ENCODE measurements at regions not wholly inside any gene's neighbourhood (a gene's known extent, or its start where the extent isn't known, plus 50 kb on each side); places are given as distances from the start of the nearest gene placed in this dataset.
"Not testable (repeated sequence)": the region's sequence is repeated elsewhere in the genome, so short reads cannot be mapped to it uniquely, and the experiment has no call there.

DNA sequence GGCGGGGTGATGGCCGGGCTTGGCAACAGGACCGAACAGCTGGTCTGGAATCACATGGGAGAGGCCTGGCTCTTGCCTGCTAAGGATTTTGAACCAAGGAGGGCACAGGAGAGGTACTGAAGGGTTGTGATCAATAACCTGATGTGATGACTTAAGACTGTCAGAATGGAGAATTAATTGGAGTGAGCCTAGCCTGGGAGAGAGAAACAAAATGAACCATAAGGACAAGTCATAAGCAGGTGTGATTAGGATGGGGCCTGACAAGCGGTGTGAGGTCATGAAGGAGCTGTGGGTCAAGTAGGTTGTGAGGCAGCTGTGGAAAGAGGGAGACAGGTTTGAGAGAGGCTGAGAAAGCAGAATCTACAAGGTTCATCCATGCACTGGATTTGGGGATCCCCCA is 104.6 kb downstream of the MED10 start:
- DNase-seq (ENCODE audit: low spot score): no peak

DNA sequence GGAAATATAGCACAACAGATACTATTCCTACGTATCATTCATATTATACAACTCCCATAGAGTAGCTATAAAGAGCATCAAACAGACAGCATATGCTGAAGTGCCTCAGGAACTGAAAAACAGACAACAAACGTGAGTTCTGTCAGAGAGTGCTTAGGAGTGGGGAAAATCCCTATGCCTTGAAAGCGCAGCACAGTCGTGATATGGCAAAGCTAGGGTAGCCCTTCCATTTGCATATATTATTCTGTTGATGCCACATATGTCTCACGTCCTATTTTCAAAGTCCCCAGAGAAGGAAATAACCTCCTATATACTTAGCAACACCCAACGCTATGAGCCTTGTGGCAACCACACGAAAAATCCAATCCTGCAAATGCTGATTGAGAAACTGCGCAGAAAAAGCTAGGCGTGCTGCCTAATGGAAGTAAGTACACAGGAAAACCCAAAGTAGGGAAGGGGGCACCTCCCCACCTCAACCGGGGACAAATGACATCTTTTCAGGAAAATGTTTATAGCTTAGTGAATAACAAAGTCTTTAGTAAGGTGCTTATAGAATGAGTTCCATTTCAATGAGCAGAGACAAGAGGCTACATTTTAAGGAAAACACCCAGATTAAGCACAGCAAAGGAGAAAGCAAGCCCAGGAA is 105.1 kb downstream of the MED10 start:
- DNase-seq (ENCODE audit: low spot score): no peak

DNA sequence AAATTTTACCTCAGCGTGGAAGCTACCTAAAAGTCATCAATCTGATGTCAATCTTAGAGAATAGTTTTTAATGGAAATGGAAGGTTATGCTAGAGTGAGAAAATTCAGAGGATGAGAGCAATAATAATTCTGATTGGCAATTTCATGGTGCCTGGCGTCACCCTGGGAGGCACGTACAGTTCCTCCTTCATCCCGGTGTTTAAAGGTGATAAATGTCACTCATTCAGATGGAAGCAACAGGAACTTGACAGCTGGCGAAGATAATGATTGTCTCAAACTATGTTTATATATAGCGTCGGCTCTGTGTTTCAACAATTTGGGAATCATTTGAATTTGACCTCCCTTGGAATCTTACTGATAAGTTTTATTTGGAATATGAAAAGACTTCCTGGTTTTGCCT is 108.4 kb downstream of the MED10 start:
- no peak for DNase-seq (ENCODE audit: low spot score)

DNA sequence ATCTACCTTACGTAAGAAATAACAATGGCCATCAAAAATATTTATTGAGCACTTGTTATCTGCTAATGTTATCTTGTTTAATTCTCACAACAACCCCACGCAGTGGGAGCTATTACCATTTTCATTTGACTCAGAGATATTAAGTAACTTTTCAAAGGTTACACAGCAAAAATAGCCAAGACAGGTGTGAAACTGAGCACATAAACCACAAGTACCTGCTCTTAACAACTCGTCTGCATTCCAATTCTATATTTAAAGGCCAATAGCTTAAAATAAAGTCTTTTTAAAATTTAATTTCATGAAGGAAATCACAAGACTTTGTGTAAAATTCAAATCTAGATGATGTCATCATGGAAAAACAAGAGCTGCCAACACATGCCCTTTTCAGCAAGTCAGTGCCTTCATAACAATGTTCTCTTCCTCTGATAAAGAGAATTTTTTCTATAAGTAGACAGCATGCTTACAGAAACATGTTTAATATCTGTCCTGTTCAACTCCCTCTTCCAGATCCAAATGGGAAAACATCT is 111.6 kb downstream of the MED10 start:
- DNase-seq (ENCODE audit: low spot score): no peak

DNA sequence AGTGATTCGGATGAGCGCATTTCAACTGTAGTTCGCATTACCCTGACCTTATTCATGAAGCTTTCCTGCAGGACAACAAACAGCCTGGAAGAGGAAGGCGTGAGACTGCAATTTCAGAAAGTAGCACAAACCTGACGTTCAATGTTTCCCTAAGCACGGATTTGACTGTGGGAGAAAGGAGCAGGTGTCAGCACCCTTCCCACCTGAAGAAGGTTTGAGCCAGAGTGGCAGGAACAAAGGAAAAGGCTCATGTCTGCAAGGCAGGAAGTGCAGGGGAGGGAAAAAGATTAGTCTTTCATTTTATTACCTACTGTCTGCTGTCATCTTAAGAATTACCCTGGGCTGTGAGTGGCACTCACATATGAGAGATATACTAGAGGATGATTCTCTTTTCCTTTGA is 114.0 kb downstream of the MED10 start:
- no peak for DNase-seq (ENCODE audit: low spot score)

DNA sequence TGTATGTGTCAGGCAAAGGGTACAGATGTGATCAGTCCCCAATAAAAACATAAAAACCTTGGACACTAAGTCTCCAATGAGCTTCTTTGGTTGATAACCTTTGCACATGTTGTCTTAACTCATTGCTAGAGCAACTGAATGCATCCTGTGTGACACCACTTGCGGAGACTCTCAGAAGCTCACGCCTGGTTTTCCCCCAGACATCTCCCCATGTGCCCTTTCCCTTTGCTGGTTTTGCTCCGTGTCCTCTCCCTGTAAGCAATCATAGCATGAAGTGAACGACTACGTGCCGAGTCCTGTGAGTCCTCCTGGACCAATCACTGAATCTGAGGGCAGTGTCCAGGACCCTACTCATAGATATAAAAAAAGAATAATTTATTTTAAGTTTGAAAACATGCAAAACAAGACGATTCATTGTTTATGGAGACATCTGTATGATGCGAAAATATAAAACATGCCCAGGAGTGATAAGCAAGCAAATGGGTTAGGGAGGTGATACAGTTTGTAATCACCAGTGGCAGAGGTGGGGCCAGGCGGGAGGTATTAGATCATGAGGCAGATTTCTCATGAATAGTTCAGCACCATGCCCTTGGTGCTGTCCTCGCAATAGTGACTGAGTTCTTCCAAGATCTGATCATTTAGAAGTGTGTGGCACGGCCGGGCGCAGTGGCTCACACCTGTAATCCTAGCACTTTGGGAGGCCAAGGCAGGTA is 115.5 kb downstream of the MED10 start:
- DNase-seq (ENCODE audit: low spot score): no peak

DNA sequence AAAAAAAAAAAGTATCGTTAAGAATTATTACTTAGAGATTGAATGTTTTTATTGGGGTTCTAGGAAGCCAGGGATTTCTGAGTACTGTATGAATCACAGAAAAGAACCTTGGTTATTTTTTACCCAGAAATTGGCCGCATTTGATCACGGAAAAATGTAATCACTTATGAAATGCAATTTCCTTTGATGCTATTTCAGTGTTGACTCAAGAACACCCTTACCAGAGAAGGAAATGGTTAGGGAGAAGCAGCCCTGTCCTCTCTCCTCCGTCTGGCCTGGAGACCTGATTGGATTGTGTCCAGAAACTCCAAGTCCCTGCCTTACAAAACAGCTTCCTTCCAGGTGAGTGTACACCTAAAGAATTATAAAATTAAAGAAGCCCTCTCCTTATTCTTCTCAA is 116.7 kb downstream of the MED10 start:
- DNase-seq (ENCODE audit: low spot score): no peak

DNA sequence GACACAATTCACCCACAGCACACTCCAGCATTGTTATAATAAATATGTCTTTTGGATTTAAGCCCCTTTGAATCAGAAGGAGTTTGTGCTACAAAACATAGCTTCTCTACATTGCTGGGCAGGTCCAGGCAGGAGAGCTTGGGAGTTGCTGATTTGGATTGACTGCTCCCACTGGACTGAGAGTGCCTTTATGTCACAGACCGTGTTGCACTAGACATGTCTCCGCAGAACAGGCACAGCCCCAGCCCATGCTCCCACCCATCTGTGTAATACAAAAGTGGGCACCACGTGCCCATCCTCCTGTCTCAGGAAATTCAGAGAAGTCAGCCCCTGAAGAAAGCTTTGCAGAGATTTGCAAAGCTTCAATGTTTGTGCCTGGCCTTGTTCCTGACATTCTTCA is 117.1 kb downstream of the MED10 start:
- no peak for DNase-seq (ENCODE audit: low spot score)

DNA sequence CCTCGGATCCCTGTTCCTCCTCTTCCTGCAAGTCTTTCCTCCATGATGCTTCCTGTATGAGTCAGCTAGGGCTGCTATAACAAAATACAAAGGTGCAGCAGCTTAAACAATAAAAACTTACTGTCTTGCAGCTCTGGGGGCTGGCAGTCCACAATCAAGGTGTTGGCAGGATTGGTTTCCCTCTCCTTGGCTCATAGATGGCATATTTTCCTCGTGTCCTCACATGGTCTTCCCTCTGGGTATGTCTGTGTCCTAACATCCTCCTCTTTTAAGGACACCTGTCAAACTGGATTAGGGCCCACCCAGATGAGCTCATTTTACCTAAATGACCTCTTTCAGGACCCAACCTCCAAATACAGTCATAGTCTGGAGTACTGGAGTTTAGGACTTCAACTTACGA is 117.5 kb downstream of the MED10 start:
- DNase-seq (ENCODE audit: low spot score): no peak

DNA sequence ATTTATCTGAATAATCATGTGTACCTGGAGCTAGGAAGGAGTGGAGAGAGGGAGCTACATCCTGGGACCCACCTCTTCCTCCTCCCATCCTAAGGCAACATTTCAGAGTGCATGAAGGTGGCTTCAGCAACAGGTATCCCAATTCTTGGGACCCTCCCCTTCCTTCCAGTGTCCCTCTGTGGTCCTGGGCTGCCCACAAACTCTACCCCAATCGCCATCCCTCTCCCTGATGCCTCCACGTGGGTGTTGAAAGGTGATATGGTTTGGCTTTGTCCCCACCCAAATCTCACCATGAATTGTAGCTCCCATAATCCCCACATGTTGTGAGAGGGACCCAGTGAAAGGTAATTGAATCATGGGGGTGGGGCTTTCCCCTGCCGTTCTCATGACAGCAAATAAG is 121.4 kb downstream of the MED10 start:
- no peak for DNase-seq (ENCODE audit: low spot score)

DNA sequence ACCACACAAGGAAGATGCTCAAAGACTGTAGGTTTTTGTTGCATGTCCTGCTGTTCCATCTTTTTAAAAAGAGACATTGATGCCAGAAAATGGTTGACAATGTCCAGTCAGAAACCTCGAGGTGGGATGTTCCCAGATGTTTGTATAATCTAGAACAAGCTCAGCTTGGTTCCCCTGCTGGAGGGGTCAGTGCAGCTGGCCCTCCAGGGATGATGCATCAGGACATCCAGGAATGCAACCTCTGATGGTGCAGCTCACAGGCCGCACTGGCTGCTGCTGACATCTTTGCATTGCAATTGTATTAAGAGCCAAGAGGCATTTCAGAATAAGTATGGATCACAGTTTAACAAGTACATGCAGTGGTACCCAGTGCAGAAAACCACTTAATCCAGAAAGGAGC is 122.4 kb downstream of the MED10 start:
- DNase-seq (ENCODE audit: low spot score): no peak

DNA sequence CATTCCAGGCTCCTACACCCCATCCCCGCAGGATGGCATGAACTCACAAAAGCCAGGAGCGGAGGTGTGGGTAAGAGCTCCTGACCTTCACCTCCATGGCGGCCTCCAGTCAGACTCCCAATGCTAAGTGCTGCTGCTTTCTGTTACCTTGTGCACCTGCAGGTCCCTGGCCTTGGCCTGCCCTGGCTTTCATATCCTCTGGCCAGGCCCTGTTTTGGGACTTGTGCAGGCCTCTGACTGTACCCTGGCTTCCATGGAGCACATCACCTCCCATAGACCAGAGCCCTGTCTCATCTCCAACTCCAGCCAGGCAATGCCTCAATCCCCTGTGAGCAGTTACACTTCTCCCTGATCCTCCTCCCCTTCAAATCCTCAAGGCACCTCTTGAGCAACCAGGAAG is 124.5 kb downstream of the MED10 start:
- no peak for DNase-seq (ENCODE audit: low spot score)

DNA sequence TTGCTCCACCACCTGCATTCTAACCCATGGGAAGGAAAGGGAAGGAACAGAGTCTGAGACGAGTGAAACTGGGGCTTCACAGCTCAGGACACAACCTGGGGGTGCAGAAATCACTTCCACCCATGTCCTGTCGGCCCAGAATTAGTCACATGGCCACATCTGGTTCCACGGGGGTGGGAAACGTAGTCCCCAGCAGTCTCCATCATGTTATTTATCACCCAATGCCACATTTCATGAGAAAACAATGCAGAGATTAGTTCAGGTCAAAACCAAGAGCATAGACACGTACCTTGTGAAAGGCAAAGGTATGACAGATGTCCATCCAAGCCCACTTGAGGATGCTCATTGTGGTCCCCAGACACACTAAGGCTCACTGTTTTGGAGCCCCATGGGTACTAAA is 125.1 kb downstream of the MED10 start:
- no peak for DNase-seq (ENCODE audit: low spot score)

DNA sequence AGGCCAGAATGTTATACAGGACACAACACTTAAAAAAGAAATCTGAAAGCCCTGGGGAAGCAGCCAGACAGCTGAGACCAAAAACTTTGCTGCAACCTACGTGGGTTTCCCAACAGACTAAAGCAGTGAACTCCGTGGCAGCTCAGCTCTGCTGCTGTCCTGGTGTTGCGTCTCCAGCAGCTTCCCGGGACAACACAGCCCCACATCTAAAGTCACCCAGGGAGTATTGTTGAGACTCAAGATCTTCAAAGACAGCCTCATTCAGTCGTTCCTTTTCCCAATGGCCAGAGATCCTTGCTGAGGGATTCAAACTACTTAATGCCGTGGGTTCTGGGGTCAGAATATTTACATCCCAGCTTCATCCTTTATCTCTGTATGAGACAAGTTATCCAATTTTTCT is 125.8 kb downstream of the MED10 start:
- no peak for DNase-seq (ENCODE audit: low spot score)

DNA sequence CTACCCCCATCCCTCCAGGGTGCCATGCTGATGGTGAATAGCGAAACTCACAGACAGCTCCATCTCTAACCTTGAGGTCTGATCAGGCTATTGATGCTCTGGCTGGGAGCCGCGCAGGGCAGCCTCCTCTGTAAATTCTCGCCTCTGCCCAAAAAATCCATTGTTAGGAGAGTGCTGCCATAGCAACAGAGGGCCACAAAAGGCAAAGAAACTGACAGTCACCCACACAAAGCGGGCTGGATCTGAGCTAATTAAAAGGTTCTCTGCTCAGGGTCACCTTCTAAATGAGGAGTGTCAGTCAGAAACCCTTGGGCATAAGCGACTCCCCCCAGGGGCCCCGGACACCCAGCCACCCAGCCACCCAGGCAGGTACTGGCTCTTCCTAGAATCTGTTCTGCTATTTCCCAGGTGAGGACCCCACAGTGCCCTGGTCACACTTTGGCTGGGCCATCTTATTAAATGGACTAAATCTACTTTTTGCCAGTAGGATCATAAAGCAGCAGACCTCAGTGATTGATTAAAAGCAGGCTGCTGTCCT is 126.7 kb downstream of the MED10 start:
- no peak for DNase-seq (ENCODE audit: low spot score)

DNA sequence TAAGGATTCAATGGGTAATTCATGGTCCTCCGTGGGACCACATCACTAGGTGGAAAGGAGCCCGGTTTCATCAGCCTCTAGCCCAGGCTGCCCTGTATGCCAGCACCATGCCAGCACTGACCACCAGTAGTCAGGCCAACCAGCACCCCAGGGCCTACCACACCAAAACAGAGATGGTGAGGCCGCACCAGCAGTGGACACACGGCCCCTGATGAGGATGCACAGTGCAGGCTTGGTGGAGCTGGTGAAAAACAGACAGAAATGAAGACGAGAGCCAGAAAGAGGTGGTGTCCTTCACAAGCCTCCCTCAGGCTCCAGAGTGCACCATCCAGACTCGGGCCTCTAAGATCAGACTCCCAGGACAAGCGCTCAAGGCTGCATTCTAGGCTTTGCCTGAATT is 128.2 kb downstream of the MED10 start:
- no peak for DNase-seq (ENCODE audit: low spot score)

DNA sequence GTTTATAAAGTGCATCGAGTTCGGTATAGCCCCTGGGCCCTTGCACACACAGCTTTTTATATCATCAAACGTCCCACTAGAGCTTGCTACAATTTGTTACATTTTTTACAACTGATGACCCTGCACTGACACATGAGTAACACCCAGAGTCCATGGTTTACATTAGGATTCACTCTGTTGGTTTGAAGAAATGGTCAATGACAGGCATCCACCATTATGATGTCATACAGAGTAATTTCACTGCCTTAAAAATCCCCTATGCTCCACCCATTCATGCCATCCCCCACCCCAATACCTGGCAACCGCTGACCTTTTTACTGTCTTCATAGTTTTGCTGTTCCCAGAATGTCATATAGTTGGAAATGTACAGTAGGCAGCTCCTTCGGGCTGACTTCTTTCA is 130.2 kb downstream of the MED10 start:
- DNase-seq (ENCODE audit: low spot score): no peak

DNA sequence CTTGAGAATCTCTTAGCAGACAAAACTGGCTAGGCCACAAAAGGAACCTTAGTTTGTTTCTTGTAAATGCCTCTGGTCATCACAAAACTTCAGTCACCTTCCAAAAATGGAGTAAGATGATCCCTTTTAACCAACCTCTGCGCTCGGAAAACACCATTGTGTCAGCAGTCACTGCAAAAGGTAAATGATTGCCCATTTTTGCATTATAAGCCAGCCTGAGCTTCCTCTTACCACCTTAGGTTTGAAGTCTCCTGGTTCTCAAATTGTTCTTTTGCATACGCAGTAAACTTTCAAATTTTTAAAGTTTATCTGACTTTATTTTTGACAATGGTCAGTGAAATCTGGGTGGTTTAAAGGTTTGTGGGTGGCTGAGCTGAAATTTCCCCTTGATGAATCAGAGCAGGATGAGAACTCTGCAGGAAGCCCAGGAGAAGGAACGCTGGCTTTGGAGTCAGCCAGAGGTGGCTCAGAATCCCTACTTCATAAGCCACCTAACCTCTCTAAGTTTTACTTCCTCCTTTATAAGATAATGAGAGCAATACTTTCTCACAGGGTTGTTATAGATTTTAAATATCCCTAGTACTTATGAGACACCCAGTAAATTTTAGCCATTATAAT is 131.4 kb downstream of the MED10 start:
- no peak for DNase-seq (ENCODE audit: low spot score)

DNA sequence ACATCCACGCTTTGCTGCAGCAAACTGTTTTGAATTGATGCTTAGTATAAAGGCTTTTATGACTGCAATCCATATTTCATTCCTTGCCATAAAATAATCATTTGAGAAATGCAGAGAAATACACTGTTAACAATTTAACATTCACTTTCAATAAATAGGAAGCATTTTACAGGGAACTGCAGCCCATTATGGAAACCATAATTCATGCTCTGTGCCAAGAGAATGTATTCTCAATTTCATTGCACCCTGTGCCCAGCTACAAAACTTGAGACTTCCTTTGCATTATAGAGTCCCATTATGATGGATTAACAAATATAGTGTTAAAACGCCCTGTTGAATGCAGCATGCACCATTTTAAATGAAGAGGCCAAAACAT is 134.0 kb downstream of the MED10 start:
- no peak for DNase-seq (ENCODE audit: low spot score)

DNA sequence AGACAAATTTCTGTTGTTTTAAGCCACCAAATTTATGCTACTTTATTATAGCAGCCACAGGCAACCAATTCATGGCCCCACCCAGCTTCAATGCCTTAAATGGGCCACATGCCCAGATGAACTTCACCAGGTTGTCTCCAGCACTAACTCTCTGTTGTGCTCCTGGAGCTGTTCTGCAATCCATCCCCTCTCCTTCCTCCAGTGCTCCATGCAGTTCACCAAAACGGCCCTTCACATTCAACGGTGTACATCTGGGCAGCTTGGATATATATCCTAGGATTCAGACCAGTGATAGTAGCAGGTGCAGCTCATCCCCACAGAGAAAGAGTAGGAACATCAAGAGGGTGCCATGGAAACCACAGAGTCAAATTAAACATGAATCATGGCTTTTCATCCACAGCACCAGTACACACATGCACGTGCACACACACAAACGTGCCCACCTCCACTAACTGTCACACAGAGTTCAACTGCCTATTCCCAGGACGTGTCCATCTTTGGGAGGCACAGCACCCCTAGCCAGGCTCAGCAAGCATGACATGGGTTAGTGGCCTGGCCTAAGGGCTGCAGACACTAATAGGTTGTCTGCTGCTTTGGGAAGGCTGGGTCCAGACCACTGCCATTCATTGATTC is 134.5 kb downstream of the MED10 start:
- no peak for DNase-seq (ENCODE audit: low spot score)

DNA sequence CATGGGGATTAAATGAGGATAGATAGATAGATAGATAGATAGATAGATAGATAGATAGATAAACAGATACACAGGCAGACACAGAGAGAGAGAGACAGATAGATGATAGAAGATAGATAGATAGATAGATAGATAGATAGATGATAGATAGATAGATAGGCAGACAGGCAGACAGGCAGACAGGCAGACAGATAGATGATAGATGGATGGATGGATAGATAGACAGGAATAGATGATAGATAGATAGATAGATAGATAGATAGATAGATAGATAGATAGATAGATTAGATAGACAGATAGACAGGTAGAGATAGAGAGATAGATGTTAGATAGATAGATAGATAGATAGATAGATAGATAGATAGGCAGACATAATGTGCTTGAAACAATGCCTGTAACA is 137.3 kb downstream of the MED10 start:
- not testable (repeated sequence) for DNase-seq (ENCODE audit: low spot score)

DNA sequence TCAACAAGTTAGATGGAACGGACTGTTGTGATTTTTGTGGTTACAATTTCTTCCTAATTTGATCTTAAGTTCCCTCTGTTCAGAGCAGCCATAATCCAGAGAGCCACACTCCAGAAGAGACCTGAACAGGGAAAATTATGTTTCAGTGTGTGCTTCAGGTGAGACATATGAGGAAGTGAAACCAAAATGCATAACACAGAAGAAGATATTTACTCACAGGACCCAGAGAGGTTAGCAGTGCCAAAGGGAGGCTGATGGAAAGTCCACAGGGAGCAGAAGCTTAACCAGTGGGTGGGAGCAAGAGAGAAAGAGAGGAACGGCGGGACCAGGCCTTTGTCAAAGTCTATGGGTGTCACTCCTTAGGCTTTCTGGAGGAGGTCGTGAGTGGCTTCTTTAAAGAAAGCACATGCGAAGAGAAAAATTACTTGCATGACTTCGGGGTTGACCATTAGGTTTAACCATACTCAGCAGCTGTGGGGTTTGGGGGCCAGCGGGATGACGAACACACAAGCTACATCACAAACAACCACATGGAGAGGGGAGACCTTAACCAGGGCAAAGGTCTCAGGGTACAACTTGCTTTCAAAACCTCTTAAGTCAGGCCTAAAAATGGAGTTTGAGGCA is 141.4 kb downstream of the MED10 start:
- no peak for DNase-seq (ENCODE audit: low spot score)
